SK-N-SH treated with all-trans-retinoic acid at 6 μM for 48 hours (cell line): ENCODE measurements at regions not wholly inside any gene's neighbourhood (a gene's known extent, or its start where the extent isn't known, plus 50 kb on each side); places are given as distances from the start of the nearest gene placed in this dataset.

ENCODE experiments used
- ARNTL ChIP-seq: fragments of 450-650 bp; formaldehyde crosslinking; IDR thresholded peaks from 2 replicates; pipeline ENCODE4 v1.5.0; 2020; ENCODE audit warnings: low read depth, mild to moderate bottlenecking, moderate library complexity, borderline replicate concordance
- BACH2 ChIP-seq: fragments of 250-450 bp; sonication (Bioruptor Pico); IDR thresholded peaks from 2 replicates; pipeline ENCODE4 v1.9.0; 2021; ENCODE audit warnings: mild to moderate bottlenecking, borderline replicate concordance
- CSRNP3 ChIP-seq: fragments of 250-450 bp; sonication (Bioruptor Pico); IDR thresholded peaks from 2 replicates; pipeline ENCODE4 v1.5.1; 2021; ENCODE audit warnings: mild to moderate bottlenecking, moderate library complexity
- PPARA ChIP-seq: fragments of 250-450 bp; sonication (Bioruptor Pico); IDR thresholded peaks from 2 replicates; pipeline ENCODE4 v1.5.0; 2020; ENCODE audit warnings: mild to moderate bottlenecking, borderline replicate concordance
- TOX ChIP-seq: fragments of 250-450 bp; sonication (Bioruptor Pico); IDR thresholded peaks from 2 replicates; pipeline ENCODE4 v1.8.0; 2021; ENCODE audit warnings: mild to moderate bottlenecking, moderate library complexity, borderline replicate concordance
- ZC3H10 ChIP-seq: fragments of 250-450 bp; sonication (Bioruptor Pico); IDR thresholded peaks from 2 replicates; pipeline ENCODE4 v1.5.1; 2021; ENCODE audit warnings: mild to moderate bottlenecking, moderate library complexity
- ZFP3 ChIP-seq: fragments of 250-450 bp; sonication (Bioruptor Pico); IDR thresholded peaks from 2 replicates; pipeline ENCODE4 v1.5.0; 2020; ENCODE audit warnings: mild to moderate bottlenecking, moderate library complexity
- ZNF565 ChIP-seq: fragments of 450-650 bp; formaldehyde crosslinking; conservative IDR thresholded peaks from 2 replicates; pipeline ENCODE4 v1.5.0; 2020; ENCODE audit warnings: low read depth, mild to moderate bottlenecking, moderate library complexity
- TF ChIP-seq, protein P1 (sequence below): fragments of 250-450 bp; sonication (Bioruptor Pico); IDR thresholded peaks from 2 replicates; pipeline ENCODE4 v1.8.0; 2020; ENCODE audit warnings: mild to moderate bottlenecking, moderate library complexity, borderline replicate concordance
- TF ChIP-seq, protein P2 (sequence below): fragments of 250-450 bp; sonication (Bioruptor Pico); IDR thresholded peaks from 2 replicates; pipeline ENCODE4 v1.8.0; 2021; ENCODE audit warnings: low read depth, mild to moderate bottlenecking, moderate library complexity, borderline replicate concordance
- TF ChIP-seq, protein P3 (sequence below): fragments of 250-450 bp; sonication (Bioruptor Pico); IDR thresholded peaks from 2 replicates; pipeline ENCODE4 v1.5.0; 2020; ENCODE audit warnings: mild to moderate bottlenecking, moderate library complexity
- TF ChIP-seq, protein P4 (sequence below): fragments of 250-450 bp; sonication (Bioruptor Pico); IDR thresholded peaks from 2 replicates; pipeline ENCODE4 v1.5.1; 2020; ENCODE audit warnings: low read depth, mild to moderate bottlenecking, moderate library complexity

DNA sequence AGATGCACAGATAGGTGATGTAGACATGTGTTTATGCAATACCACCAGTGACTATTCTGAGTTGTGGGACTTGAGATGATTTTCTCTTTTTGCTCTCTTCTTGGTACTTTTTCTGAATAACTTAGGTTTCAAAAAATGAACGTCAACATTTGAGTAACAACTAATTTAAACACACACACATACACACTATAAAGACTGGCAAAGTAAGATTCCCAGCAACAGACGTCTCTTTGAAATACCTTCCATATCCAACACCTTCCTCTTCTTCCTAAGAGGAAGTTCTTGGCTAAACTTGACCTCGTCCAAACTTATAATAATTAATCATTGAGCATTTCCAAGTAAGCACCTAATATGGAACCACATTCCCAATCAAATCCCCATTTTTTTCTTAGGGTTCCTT lies 81.6 kb upstream of the RGPD4 start:
- TF ChIP-seq ZNF565 = no peak
- no peak for TF ChIP-seq CSRNP3 (CRISPR knock-in tag)
- TF ChIP-seq ARNTL (CRISPR knock-in tag) = no peak
- TF ChIP-seq ZC3H10 (CRISPR knock-in tag) = no peak
- TF ChIP-seq, protein P1, sequence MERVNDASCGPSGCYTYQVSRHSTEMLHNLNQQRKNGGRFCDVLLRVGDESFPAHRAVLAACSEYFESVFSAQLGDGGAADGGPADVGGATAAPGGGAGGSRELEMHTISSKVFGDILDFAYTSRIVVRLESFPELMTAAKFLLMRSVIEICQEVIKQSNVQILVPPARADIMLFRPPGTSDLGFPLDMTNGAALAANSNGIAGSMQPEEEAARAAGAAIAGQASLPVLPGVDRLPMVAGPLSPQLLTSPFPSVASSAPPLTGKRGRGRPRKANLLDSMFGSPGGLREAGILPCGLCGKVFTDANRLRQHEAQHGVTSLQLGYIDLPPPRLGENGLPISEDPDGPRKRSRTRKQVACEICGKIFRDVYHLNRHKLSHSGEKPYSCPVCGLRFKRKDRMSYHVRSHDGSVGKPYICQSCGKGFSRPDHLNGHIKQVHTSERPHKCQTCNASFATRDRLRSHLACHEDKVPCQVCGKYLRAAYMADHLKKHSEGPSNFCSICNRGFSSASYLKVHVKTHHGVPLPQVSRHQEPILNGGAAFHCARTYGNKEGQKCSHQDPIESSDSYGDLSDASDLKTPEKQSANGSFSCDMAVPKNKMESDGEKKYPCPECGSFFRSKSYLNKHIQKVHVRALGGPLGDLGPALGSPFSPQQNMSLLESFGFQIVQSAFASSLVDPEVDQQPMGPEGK (CRISPR knock-in tag) = no peak
- TF ChIP-seq, protein P2, sequence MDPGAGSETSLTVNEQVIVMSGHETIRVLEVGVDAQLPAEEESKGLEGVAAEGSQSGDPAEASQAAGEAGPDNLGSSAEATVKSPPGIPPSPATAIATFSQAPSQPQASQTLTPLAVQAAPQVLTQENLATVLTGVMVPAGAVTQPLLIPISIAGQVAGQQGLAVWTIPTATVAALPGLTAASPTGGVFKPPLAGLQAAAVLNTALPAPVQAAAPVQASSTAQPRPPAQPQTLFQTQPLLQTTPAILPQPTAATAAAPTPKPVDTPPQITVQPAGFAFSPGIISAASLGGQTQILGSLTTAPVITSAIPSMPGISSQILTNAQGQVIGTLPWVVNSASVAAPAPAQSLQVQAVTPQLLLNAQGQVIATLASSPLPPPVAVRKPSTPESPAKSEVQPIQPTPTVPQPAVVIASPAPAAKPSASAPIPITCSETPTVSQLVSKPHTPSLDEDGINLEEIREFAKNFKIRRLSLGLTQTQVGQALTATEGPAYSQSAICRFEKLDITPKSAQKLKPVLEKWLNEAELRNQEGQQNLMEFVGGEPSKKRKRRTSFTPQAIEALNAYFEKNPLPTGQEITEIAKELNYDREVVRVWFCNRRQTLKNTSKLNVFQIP = no peak
- no peak for TF ChIP-seq PPARA (CRISPR knock-in tag)
- no peak for TF ChIP-seq BACH2
- TF ChIP-seq, protein P3, sequence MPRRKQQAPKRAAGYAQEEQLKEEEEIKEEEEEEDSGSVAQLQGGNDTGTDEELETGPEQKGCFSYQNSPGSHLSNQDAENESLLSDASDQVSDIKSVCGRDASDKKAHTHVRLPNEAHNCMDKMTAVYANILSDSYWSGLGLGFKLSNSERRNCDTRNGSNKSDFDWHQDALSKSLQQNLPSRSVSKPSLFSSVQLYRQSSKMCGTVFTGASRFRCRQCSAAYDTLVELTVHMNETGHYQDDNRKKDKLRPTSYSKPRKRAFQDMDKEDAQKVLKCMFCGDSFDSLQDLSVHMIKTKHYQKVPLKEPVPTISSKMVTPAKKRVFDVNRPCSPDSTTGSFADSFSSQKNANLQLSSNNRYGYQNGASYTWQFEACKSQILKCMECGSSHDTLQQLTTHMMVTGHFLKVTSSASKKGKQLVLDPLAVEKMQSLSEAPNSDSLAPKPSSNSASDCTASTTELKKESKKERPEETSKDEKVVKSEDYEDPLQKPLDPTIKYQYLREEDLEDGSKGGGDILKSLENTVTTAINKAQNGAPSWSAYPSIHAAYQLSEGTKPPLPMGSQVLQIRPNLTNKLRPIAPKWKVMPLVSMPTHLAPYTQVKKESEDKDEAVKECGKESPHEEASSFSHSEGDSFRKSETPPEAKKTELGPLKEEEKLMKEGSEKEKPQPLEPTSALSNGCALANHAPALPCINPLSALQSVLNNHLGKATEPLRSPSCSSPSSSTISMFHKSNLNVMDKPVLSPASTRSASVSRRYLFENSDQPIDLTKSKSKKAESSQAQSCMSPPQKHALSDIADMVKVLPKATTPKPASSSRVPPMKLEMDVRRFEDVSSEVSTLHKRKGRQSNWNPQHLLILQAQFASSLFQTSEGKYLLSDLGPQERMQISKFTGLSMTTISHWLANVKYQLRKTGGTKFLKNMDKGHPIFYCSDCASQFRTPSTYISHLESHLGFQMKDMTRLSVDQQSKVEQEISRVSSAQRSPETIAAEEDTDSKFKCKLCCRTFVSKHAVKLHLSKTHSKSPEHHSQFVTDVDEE = no peak
- TF ChIP-seq, protein P4, sequence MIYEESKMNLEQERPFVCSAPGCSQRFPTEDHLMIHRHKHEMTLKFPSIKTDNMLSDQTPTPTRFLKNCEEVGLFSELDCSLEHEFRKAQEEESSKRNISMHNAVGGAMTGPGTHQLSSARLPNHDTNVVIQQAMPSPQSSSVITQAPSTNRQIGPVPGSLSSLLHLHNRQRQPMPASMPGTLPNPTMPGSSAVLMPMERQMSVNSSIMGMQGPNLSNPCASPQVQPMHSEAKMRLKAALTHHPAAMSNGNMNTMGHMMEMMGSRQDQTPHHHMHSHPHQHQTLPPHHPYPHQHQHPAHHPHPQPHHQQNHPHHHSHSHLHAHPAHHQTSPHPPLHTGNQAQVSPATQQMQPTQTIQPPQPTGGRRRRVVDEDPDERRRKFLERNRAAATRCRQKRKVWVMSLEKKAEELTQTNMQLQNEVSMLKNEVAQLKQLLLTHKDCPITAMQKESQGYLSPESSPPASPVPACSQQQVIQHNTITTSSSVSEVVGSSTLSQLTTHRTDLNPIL (CRISPR knock-in tag) = no peak
- TF ChIP-seq ZFP3 (CRISPR knock-in tag) = no peak
- no peak for TF ChIP-seq TOX (CRISPR knock-in tag)
